Panc1 (cell line): ENCODE measurements at regions not wholly inside any gene's neighbourhood (a gene's known extent, or its start where the extent isn't known, plus 50 kb on each side); places are given as distances from the start of the nearest gene placed in this dataset.

Experiments
- ATAC-seq: fragments of 200-7000 bp; cut with Tn5 transposase; 2 replicates; pipeline ENCODE4 v1.9.1; 2020; ENCODE audit warnings: mild to moderate bottlenecking, moderate library complexity
- BruUV-seq: library from RNA; stranded (reverse); fragments of 400-500 nt; replicated peaks from 2 replicates; lab custom pipeline; 2021; lab: Mats Ljungman, UMichigan
- CTCF ChIA-PET: fragments of 300-600 bp; sonication (Branson Sonifier 250); formaldehyde crosslinking; loops from one replicate; lab custom pipeline; 2022; ENCODE audit warnings: antibody characterized with exemption; lab: Charles Lee
- POLR2A ChIA-PET: fragments of 300-600 bp; sonication (Branson Sonifier 250); formaldehyde crosslinking; loops from one replicate; lab custom pipeline; 2022; ENCODE audit warnings: antibody characterized with exemption; lab: Charles Lee
- DNase-seq: peaks from one replicate; pipeline ENCODE4 v3.0.0-alpha.2; 2010; ENCODE audit warnings: low read depth, low spot score
- H3K27ac ChIP-seq: 2 replicates; pipeline ENCODE4 v1.5.1; 2011; ENCODE audit warnings: mild to moderate bottlenecking, low read length, inconsistent platforms
- H3K27me3 ChIP-seq: fragments of 200-500 bp; sonication (Bioruptor generic); 2 replicates; pipeline ENCODE4 v1.6.0; 2014; ENCODE audit warnings: low read length, inconsistent platforms; ENCODE audit not compliant: control insufficient read depth, insufficient read depth
- H3K36me3 ChIP-seq: fragments of 200-500 bp; sonication (Bioruptor generic); 2 replicates; pipeline ENCODE4 v1.5.1; 2014; ENCODE audit warnings: inconsistent platforms, mild to moderate bottlenecking, low read length, moderate library complexity; ENCODE audit not compliant: control insufficient read depth, insufficient read depth
- H3K4me1 ChIP-seq: 2 replicates; pipeline ENCODE4 v1.5.1; 2011; ENCODE audit warnings: inconsistent platforms, mild to moderate bottlenecking, low read length, moderate library complexity; ENCODE audit not compliant: control insufficient read depth, insufficient read depth
- H3K4me3 ChIP-seq, 2 experiments: 2 replicates each; pipeline ENCODE4 v1.5.1; 2011 to 2012; ENCODE audit warnings: low read depth in 2 of 2, low read length in 2 of 2, mild to moderate bottlenecking in 2 of 2, inconsistent platforms in 1 of 2, moderate library complexity in 1 of 2
- H3K9me3 ChIP-seq: fragments of 200-500 bp; sonication (Bioruptor generic); 2 replicates; pipeline ENCODE4 v1.5.1; 2014; ENCODE audit warnings: low read depth, mild to moderate bottlenecking, inconsistent platforms, low read length, moderate library complexity; ENCODE audit not compliant: control insufficient read depth, insufficient read depth
- POLR2AphosphoS5 ChIP-seq: IDR thresholded peaks from 2 replicates; pipeline ENCODE4 v1.6.1; 2012; ENCODE audit warnings: mild to moderate bottlenecking, low read depth, low read length, moderate library complexity
- SIN3A ChIP-seq: IDR thresholded peaks from 2 replicates; pipeline ENCODE4 v1.6.1; 2012; ENCODE audit warnings: low read depth, mild to moderate bottlenecking, low read length, moderate library complexity, borderline replicate concordance; ENCODE audit not compliant: insufficient read depth
- TCF7L2 ChIP-seq: IDR thresholded peaks from 2 replicates; pipeline ENCODE4 v1.6.1; 2011; ENCODE audit warnings: mild to moderate bottlenecking, low read depth, low read length, inconsistent platforms
- in situ Hi-C: cut with HindIII; loops from 2 replicates; pipeline ENCODE4 v1.10.0; 2016; ENCODE audit warnings: low sequenced_read_pairs, low pct_unique_long_range_greater_than_20kb
- intact Hi-C: fragments of 100-400 bp; cut with micrococcal nuclease; formaldehyde crosslinking; loops from one replicate; pipeline ENCODE4 v1.10.0; 2022; ENCODE audit not compliant: unreplicated experiment
- TF ChIP-seq, protein P1 (sequence below), 2 experiments: IDR thresholded peaks; 2 replicates each; pipeline ENCODE4 v1.6.1; 2011 to 2012; ENCODE audit warnings: low read depth in 2 of 2, control low read depth in 1 of 2, low read length in 1 of 2, mild to moderate bottlenecking in 1 of 2, moderate library complexity in 1 of 2; ENCODE audit not compliant: insufficient read depth in 1 of 2
- TF ChIP-seq, protein P2 (sequence below): fragments of 450-650 bp; IDR thresholded peaks from 2 replicates; pipeline ENCODE4 v1.5.1; 2017; ENCODE audit warnings: mild to moderate bottlenecking

DNA sequence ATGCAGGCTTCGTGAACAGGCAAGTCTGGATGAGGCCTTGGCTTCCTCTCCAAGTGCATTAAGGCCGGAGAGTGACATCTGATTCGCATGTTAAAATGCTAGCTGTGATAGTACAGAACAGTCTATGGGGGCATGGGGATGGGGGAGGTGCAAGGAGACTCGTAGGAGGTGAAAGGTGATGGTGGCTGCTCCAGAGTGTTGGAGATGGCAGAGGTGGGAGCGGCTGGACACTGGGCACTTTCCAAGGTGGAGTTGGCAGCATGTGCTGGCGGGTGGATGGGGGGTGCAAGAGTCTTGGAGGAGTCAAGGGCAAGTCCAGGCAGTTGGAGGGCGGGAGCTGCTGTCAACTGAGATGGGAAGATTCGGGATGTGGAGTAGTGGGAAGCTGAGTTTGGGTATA is 350.9 kb upstream of the TNRC6C start:
- no peak for DNase-seq
- Histone ChIP-seq H3K4me3 (no peak overlapping the region), H3K27ac (no peak overlapping the region), H3K4me1 (no peaks in the 10 kb centered on the region), H3K9me3 (no peaks in the 10 kb centered on the region), H3K36me3 (no peaks in the 10 kb centered on the region), H3K27me3 (peaks cover under 1% of the 10 kb centered on the region)
- in situ Hi-C loops (no loop called here), intact Hi-C loops (no loop called here)
- no TSS peak for BruUV-seq
- TF ChIP-seq, protein P1, sequence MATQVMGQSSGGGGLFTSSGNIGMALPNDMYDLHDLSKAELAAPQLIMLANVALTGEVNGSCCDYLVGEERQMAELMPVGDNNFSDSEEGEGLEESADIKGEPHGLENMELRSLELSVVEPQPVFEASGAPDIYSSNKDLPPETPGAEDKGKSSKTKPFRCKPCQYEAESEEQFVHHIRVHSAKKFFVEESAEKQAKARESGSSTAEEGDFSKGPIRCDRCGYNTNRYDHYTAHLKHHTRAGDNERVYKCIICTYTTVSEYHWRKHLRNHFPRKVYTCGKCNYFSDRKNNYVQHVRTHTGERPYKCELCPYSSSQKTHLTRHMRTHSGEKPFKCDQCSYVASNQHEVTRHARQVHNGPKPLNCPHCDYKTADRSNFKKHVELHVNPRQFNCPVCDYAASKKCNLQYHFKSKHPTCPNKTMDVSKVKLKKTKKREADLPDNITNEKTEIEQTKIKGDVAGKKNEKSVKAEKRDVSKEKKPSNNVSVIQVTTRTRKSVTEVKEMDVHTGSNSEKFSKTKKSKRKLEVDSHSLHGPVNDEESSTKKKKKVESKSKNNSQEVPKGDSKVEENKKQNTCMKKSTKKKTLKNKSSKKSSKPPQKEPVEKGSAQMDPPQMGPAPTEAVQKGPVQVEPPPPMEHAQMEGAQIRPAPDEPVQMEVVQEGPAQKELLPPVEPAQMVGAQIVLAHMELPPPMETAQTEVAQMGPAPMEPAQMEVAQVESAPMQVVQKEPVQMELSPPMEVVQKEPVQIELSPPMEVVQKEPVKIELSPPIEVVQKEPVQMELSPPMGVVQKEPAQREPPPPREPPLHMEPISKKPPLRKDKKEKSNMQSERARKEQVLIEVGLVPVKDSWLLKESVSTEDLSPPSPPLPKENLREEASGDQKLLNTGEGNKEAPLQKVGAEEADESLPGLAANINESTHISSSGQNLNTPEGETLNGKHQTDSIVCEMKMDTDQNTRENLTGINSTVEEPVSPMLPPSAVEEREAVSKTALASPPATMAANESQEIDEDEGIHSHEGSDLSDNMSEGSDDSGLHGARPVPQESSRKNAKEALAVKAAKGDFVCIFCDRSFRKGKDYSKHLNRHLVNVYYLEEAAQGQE (IDR thresholded peaks at IDR 0.05; ENCODE audit: insufficient read depth in 1 of 2, low read depth in 2 of 2, low read length in 1 of 2): no peak
- TF ChIP-seq, protein P2, sequence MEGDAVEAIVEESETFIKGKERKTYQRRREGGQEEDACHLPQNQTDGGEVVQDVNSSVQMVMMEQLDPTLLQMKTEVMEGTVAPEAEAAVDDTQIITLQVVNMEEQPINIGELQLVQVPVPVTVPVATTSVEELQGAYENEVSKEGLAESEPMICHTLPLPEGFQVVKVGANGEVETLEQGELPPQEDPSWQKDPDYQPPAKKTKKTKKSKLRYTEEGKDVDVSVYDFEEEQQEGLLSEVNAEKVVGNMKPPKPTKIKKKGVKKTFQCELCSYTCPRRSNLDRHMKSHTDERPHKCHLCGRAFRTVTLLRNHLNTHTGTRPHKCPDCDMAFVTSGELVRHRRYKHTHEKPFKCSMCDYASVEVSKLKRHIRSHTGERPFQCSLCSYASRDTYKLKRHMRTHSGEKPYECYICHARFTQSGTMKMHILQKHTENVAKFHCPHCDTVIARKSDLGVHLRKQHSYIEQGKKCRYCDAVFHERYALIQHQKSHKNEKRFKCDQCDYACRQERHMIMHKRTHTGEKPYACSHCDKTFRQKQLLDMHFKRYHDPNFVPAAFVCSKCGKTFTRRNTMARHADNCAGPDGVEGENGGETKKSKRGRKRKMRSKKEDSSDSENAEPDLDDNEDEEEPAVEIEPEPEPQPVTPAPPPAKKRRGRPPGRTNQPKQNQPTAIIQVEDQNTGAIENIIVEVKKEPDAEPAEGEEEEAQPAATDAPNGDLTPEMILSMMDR: no peak
- TF ChIP-seq SIN3A: no peak
- TF ChIP-seq TCF7L2: no peak
- no peak for TF ChIP-seq POLR2AphosphoS5
- POLR2A ChIA-PET: no interaction called here
- CTCF ChIA-PET: interaction anchor here (0.6 to 0.8 kb wide), 2 partner anchors 94 to 411 kb away, joined by 3 to 5 read pairs; no protein-coding TSS in a partner anchor
- ATAC-seq: no peak

DNA sequence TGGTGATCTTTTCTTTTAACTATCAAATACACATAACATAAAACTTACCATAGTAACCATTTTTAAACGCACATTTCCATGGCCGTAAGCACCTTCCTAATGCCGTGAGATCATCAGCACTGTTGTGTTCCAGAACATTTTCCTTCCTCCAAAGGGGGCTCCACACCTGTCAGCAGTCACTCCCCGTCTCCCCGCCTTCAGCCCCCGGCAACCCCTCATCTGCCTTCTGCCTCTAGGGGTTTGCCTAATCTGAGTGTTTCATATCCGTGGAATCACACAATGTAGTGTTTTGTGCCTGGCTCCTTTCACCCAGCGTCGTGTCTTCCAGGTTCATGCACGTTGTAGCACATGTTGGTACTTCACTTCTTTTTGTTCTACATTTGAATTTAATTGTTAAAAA is 350.1 kb upstream of the TNRC6C start:
- DNase-seq: no peak
- no peaks in the 10 kb centered on the region for H3K4me1 ChIP-seq
- peaks cover 7% of the 10 kb centered on the region for H3K27me3 ChIP-seq
- POLR2A ChIA-PET: no interaction called here
- in situ Hi-C loops (no loop called here), intact Hi-C loops (no loop called here)
- BruUV-seq: no TSS peak
- no peaks in the 10 kb centered on the region for H3K9me3 ChIP-seq
- CTCF ChIA-PET: no interaction called here
- no peaks in the 10 kb centered on the region for H3K36me3 ChIP-seq
- TF ChIP-seq, protein P1 (IDR thresholded peaks at IDR 0.05; ENCODE audit: insufficient read depth in 1 of 2, low read depth in 2 of 2, low read length in 1 of 2): no peak
- TF ChIP-seq SIN3A (no peak), POLR2AphosphoS5 (no peak), TCF7L2 (no peak)
- TF ChIP-seq, protein P2: no peak
- no peak overlapping the region for H3K4me3 ChIP-seq
- H3K27ac ChIP-seq: no peak overlapping the region
- ATAC-seq: no peak
